WTC11 (cell line): ENCODE measurements at regions not wholly inside any gene's neighbourhood (a gene's known extent, or its start where the extent isn't known, plus 50 kb on each side); places are given as distances from the start of the nearest gene placed in this dataset.

Source experiments
- ATF1 ChIP-seq: sonication (generic); formaldehyde crosslinking; IDR thresholded peaks from 2 replicates; pipeline ENCODE4 v1.8.1; 2023; ENCODE audit warnings: mild to moderate bottlenecking, moderate library complexity, missing genetic modification reagents
- FOXK1 ChIP-seq: sonication (generic); formaldehyde crosslinking; IDR thresholded peaks from 2 replicates; pipeline ENCODE4 v1.8.0; 2022; ENCODE audit warnings: mild to moderate bottlenecking, moderate library complexity, missing genetic modification reagents
- JAZF1 ChIP-seq: fragments of 250-450 bp; sonication (Bioruptor Pico); IDR thresholded peaks from 2 replicates; pipeline ENCODE4 v1.9.0; 2021; ENCODE audit warnings: moderate library complexity, mild to moderate bottlenecking, inconsistent platforms
- NR2C2 ChIP-seq: sonication (generic); formaldehyde crosslinking; IDR thresholded peaks from 2 replicates; pipeline ENCODE4 v1.8.0; 2022; ENCODE audit warnings: mild to moderate bottlenecking, missing genetic modification reagents
- NR3C1 ChIP-seq: sonication (generic); formaldehyde crosslinking; conservative IDR thresholded peaks from 2 replicates; pipeline ENCODE4 v1.8.1; 2023; ENCODE audit warnings: low read depth, mild to moderate bottlenecking, missing genetic modification reagents
- SOX15 ChIP-seq: fragments of 250-450 bp; sonication (Bioruptor Pico); IDR thresholded peaks from 2 replicates; pipeline ENCODE4 v1.9.0; 2021; ENCODE audit warnings: mild to moderate bottlenecking
- TF ChIP-seq, protein P1 (sequence below): fragments of 200-600 bp; IDR thresholded peaks from 2 replicates; pipeline ENCODE4 v1.8.0; 2022; ENCODE audit warnings: antibody characterized with exemption
- TF ChIP-seq, protein P2 (sequence below): fragments of 250-450 bp; sonication (Bioruptor Pico); IDR thresholded peaks from 2 replicates; pipeline ENCODE4 v1.9.0; 2021; ENCODE audit warnings: mild to moderate bottlenecking, borderline replicate concordance
- TF ChIP-seq, protein P3 (sequence below): sonication (generic); formaldehyde crosslinking; IDR thresholded peaks from 2 replicates; pipeline ENCODE4 v1.8.0; 2023; ENCODE audit warnings: mild to moderate bottlenecking, missing genetic modification reagents
- TF ChIP-seq, protein P4 (sequence below): fragments of 250-450 bp; sonication (Bioruptor Pico); IDR thresholded peaks from 2 replicates; pipeline ENCODE4 v1.8.0; 2021; ENCODE audit warnings: mild to moderate bottlenecking

DNA sequence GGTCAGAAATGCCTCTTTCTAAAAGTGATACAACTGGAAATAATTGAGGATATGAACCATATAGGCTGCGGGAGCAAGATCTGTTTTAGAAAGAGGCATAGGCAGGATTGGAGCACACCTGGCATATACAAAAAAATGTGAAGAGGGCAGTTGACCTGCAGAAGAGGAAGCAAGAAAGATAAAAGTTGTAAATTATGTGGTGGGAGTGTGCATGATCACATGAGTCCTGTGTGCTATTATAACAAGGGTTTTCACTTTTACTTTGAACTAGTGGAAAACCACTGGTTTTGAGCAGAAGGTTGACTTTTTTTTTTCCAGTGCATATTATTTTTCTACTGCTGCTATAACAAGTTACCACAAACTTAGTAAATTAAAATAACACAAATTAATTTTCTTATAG is 489.3 kb downstream of the ANXA1 start:
- TF ChIP-seq, protein P1, sequence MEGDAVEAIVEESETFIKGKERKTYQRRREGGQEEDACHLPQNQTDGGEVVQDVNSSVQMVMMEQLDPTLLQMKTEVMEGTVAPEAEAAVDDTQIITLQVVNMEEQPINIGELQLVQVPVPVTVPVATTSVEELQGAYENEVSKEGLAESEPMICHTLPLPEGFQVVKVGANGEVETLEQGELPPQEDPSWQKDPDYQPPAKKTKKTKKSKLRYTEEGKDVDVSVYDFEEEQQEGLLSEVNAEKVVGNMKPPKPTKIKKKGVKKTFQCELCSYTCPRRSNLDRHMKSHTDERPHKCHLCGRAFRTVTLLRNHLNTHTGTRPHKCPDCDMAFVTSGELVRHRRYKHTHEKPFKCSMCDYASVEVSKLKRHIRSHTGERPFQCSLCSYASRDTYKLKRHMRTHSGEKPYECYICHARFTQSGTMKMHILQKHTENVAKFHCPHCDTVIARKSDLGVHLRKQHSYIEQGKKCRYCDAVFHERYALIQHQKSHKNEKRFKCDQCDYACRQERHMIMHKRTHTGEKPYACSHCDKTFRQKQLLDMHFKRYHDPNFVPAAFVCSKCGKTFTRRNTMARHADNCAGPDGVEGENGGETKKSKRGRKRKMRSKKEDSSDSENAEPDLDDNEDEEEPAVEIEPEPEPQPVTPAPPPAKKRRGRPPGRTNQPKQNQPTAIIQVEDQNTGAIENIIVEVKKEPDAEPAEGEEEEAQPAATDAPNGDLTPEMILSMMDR = no peak
- TF ChIP-seq, protein P2, sequence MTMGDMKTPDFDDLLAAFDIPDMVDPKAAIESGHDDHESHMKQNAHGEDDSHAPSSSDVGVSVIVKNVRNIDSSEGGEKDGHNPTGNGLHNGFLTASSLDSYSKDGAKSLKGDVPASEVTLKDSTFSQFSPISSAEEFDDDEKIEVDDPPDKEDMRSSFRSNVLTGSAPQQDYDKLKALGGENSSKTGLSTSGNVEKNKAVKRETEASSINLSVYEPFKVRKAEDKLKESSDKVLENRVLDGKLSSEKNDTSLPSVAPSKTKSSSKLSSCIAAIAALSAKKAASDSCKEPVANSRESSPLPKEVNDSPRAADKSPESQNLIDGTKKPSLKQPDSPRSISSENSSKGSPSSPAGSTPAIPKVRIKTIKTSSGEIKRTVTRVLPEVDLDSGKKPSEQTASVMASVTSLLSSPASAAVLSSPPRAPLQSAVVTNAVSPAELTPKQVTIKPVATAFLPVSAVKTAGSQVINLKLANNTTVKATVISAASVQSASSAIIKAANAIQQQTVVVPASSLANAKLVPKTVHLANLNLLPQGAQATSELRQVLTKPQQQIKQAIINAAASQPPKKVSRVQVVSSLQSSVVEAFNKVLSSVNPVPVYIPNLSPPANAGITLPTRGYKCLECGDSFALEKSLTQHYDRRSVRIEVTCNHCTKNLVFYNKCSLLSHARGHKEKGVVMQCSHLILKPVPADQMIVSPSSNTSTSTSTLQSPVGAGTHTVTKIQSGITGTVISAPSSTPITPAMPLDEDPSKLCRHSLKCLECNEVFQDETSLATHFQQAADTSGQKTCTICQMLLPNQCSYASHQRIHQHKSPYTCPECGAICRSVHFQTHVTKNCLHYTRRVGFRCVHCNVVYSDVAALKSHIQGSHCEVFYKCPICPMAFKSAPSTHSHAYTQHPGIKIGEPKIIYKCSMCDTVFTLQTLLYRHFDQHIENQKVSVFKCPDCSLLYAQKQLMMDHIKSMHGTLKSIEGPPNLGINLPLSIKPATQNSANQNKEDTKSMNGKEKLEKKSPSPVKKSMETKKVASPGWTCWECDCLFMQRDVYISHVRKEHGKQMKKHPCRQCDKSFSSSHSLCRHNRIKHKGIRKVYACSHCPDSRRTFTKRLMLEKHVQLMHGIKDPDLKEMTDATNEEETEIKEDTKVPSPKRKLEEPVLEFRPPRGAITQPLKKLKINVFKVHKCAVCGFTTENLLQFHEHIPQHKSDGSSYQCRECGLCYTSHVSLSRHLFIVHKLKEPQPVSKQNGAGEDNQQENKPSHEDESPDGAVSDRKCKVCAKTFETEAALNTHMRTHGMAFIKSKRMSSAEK (CRISPR knock-in tag) = no peak
- TF ChIP-seq SOX15 (CRISPR knock-in tag) (no peak), FOXK1 (CRISPR knock-in tag) (no peak), ATF1 (no peak), NR2C2 (CRISPR knock-in tag) (no peak), NR3C1 (CRISPR knock-in tag) (no peak), JAZF1 (CRISPR knock-in tag) (no peak)
- TF ChIP-seq, protein P3, sequence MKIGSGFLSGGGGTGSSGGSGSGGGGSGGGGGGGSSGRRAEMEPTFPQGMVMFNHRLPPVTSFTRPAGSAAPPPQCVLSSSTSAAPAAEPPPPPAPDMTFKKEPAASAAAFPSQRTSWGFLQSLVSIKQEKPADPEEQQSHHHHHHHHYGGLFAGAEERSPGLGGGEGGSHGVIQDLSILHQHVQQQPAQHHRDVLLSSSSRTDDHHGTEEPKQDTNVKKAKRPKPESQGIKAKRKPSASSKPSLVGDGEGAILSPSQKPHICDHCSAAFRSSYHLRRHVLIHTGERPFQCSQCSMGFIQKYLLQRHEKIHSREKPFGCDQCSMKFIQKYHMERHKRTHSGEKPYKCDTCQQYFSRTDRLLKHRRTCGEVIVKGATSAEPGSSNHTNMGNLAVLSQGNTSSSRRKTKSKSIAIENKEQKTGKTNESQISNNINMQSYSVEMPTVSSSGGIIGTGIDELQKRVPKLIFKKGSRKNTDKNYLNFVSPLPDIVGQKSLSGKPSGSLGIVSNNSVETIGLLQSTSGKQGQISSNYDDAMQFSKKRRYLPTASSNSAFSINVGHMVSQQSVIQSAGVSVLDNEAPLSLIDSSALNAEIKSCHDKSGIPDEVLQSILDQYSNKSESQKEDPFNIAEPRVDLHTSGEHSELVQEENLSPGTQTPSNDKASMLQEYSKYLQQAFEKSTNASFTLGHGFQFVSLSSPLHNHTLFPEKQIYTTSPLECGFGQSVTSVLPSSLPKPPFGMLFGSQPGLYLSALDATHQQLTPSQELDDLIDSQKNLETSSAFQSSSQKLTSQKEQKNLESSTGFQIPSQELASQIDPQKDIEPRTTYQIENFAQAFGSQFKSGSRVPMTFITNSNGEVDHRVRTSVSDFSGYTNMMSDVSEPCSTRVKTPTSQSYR = no peak
- TF ChIP-seq, protein P4, sequence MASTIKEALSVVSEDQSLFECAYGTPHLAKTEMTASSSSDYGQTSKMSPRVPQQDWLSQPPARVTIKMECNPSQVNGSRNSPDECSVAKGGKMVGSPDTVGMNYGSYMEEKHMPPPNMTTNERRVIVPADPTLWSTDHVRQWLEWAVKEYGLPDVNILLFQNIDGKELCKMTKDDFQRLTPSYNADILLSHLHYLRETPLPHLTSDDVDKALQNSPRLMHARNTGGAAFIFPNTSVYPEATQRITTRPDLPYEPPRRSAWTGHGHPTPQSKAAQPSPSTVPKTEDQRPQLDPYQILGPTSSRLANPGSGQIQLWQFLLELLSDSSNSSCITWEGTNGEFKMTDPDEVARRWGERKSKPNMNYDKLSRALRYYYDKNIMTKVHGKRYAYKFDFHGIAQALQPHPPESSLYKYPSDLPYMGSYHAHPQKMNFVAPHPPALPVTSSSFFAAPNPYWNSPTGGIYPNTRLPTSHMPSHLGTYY = no peak
